ENCODE measurements at regions not wholly inside any gene's neighbourhood (a gene's known extent, or its start where the extent isn't known, plus 50 kb on each side); places are given as distances from the start of the nearest gene placed in this dataset.

DNA sequence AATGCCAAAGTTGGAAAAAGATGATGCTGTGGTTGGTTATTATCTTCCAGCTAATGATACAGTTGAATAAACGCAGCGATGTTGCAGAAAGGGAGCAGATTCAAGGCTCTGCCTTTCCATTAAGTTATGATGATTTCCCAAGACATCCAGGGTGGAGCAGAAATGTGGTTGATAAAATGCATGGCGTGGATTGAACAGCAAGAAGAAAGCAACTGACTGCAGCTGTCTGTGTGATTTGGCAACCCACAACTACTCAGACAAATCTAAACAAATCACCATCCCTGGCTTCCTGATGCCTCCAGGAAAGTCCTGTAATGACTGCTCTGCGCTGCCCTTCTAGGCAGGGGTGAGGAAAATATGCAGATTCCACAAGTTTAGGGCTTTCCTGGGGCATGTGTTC is 166.3 kb downstream of the NRP2 start:
- intact Hi-C loops (cut with DNase I) = no loop called here
- Histone ChIP-seq H3K4me1 (replicated peaks in 1 of 2) (no peaks in the 10 kb centered on the region), H3K27me3 (peaks cover 3% of the 10 kb centered on the region), H3K27ac (no peak overlapping the region), H3K4me3 (no peak overlapping the region), H3K9me3 (replicated peaks in 1 of 3) (no peaks in the 10 kb centered on the region), H3K36me3 (replicated peaks in 1 of 2) (no peaks in the 10 kb centered on the region)
- no peak for DNase-seq
- TF ChIP-seq, protein P1, sequence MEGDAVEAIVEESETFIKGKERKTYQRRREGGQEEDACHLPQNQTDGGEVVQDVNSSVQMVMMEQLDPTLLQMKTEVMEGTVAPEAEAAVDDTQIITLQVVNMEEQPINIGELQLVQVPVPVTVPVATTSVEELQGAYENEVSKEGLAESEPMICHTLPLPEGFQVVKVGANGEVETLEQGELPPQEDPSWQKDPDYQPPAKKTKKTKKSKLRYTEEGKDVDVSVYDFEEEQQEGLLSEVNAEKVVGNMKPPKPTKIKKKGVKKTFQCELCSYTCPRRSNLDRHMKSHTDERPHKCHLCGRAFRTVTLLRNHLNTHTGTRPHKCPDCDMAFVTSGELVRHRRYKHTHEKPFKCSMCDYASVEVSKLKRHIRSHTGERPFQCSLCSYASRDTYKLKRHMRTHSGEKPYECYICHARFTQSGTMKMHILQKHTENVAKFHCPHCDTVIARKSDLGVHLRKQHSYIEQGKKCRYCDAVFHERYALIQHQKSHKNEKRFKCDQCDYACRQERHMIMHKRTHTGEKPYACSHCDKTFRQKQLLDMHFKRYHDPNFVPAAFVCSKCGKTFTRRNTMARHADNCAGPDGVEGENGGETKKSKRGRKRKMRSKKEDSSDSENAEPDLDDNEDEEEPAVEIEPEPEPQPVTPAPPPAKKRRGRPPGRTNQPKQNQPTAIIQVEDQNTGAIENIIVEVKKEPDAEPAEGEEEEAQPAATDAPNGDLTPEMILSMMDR (IDR thresholded peaks at IDR 0.05) = no peak
- TF ChIP-seq POLR2A (IDR thresholded peaks at IDR 0.05) = no peak
- WGBS, 4 donors = 70 to 82% (median 78%) methylated on average over 4 of the region's 4 CpGs
